GM21619 (cell line): ENCODE measurements at regions not wholly inside any gene's neighbourhood (a gene's known extent, or its start where the extent isn't known, plus 50 kb on each side); places are given as distances from the start of the nearest gene placed in this dataset.
"Not testable (repeated sequence)": the region's sequence is repeated elsewhere in the genome, so short reads cannot be mapped to it uniquely, and the experiment has no call there.

ENCODE experiments used
- ATAC-seq: cut with Tn5 transposase; IDR thresholded peaks from one replicate; pipeline ENCODE4 v1.9.1; 2021; ENCODE audit not compliant: unreplicated experiment

GRCh38 chr13:47707414-47707813, 293.7 kb downstream of the SUCLA2 start:
- no peak for ATAC-seq

- no peak for ATAC-seq
Measured at GRCh38 chr13:47705185-47705584, 295.9 kb downstream of the SUCLA2 start.

- ATAC-seq: no peak
Measured at GRCh38 chr13:47696674-47697073, 304.4 kb downstream of the SUCLA2 start.

- ATAC-seq: no peak
Measured at GRCh38 chr13:47687577-47687976, 313.5 kb downstream of the SUCLA2 start.

- not testable (repeated sequence) for ATAC-seq
Measured at GRCh38 chr13:47685156-47685555, 315.9 kb downstream of the SUCLA2 start.

- no peak for ATAC-seq
Measured at GRCh38 chr13:47680748-47681147, 320.3 kb downstream of the SUCLA2 start.

GRCh38 chr13:47679401-47679800, 321.7 kb downstream of the SUCLA2 start:
- no peak for ATAC-seq

GRCh38 chr13:47678201-47678968, 322.7 kb downstream of the SUCLA2 start:
- no peak for ATAC-seq

- ATAC-seq: no peak
Measured at GRCh38 chr13:47675871-47676270, 325.2 kb downstream of the SUCLA2 start.

GRCh38 chr13:47673009-47673850, 327.8 kb downstream of the SUCLA2 start:
- no peak for ATAC-seq

GRCh38 chr13:47672245-47673008, 328.6 kb downstream of the SUCLA2 start:
- ATAC-seq: no peak

GRCh38 chr13:47671776-47672175, 329.3 kb downstream of the SUCLA2 start:
- ATAC-seq: no peak

GRCh38 chr13:47665043-47665442, 336.0 kb downstream of the SUCLA2 start:
- ATAC-seq: no peak

- ATAC-seq: no peak
Measured at GRCh38 chr13:47661076-47661475, 340.0 kb downstream of the SUCLA2 start.

- no peak for ATAC-seq
Measured at GRCh38 chr13:47656651-47657050, 344.4 kb downstream of the SUCLA2 start.

GRCh38 chr13:47650209-47650608, 350.9 kb downstream of the SUCLA2 start:
- no peak for ATAC-seq

GRCh38 chr13:47647001-47647400, 354.1 kb downstream of the SUCLA2 start:
- ATAC-seq: no peak

- ATAC-seq: no peak
Measured at GRCh38 chr13:47646298-47646697, 354.8 kb downstream of the SUCLA2 start.

GRCh38 chr13:47639738-47640447, 361.2 kb downstream of the SUCLA2 start:
- ATAC-seq: no peak

GRCh38 chr13:47638627-47639026, 362.4 kb downstream of the SUCLA2 start:
- no peak for ATAC-seq

- ATAC-seq: no peak
Measured at GRCh38 chr13:47632311-47632710, 368.8 kb downstream of the SUCLA2 start.
